GM12873 (cell line): ENCODE measurements at regions not wholly inside any gene's neighbourhood (a gene's known extent, or its start where the extent isn't known, plus 50 kb on each side); places are given as distances from the start of the nearest gene placed in this dataset.

ENCODE experiments used
- CTCF ChIP-seq: IDR thresholded peaks from 2 replicates; pipeline ENCODE4 v1.5.1; 2012; ENCODE audit warnings: low read depth, mild to moderate bottlenecking, moderate library complexity, low read length, control low read depth; ENCODE audit not compliant: insufficient read depth; ENCODE audit errors: missing control alignments

GRCh38 chr4:155428128-155428527 is 51.4 kb upstream of the MAP9 start:
- no peak for TF ChIP-seq CTCF

GRCh38 chr4:155426953-155427352 is 50.2 kb upstream of the MAP9 start:
- no peak for TF ChIP-seq CTCF
